H9 (cell line): ENCODE measurements at regions not wholly inside any gene's neighbourhood (a gene's known extent, or its start where the extent isn't known, plus 50 kb on each side); places are given as distances from the start of the nearest gene placed in this dataset.

Experiments used
- DNase-seq: peaks from one replicate; pipeline ENCODE4 v3.0.0-alpha.2; 2017
- H2AFZ ChIP-seq: one replicate; pipeline ENCODE4 v1.6.1; 2013; ENCODE audit warnings: mild to moderate bottlenecking, low read length, control low read depth, moderate library complexity
- H2AK5ac ChIP-seq: 2 replicates; pipeline ENCODE4 v1.6.1; 2013; ENCODE audit warnings: low read length, control low read depth, mixed read lengths; ENCODE audit not compliant: insufficient read length
- H2BK120ac ChIP-seq: one replicate; pipeline ENCODE4 v1.6.1; 2013; ENCODE audit warnings: low read depth, mild to moderate bottlenecking, low read length, control low read depth, inconsistent platforms; ENCODE audit not compliant: poor library complexity, severe bottlenecking
- H2BK12ac ChIP-seq: 2 replicates; pipeline ENCODE4 v1.6.1; 2013; ENCODE audit warnings: low read length, control low read depth, mixed read lengths, low read depth; ENCODE audit not compliant: insufficient read length
- H2BK15ac ChIP-seq: 2 replicates; pipeline ENCODE4 v1.6.1; 2013; ENCODE audit warnings: low read depth, low read length, control low read depth
- H2BK20ac ChIP-seq: one replicate; pipeline ENCODE4 v1.6.1; 2013; ENCODE audit warnings: low read depth, mild to moderate bottlenecking, low read length, control low read depth, inconsistent platforms; ENCODE audit not compliant: poor library complexity, severe bottlenecking
- H2BK5ac ChIP-seq: 2 replicates; pipeline ENCODE4 v1.6.1; 2013; ENCODE audit warnings: low read length, control low read depth, mixed read lengths; ENCODE audit not compliant: insufficient read length
- H3K14ac ChIP-seq: 2 replicates; pipeline ENCODE4 v1.6.1; 2013; ENCODE audit warnings: low read length, control low read depth; ENCODE audit not compliant: insufficient read depth
- H3K18ac ChIP-seq: 2 replicates; pipeline ENCODE4 v1.6.1; 2013; ENCODE audit warnings: low read depth, mild to moderate bottlenecking, mixed read lengths, low read length, control low read depth; ENCODE audit not compliant: insufficient read length
- H3K23ac ChIP-seq: 2 replicates; pipeline ENCODE4 v1.6.1; 2013; ENCODE audit warnings: low read length, control low read depth, mixed read lengths, low read depth; ENCODE audit not compliant: insufficient read length
- H3K23me2 ChIP-seq: 2 replicates; pipeline ENCODE4 v1.6.1; 2013; ENCODE audit warnings: low read depth, mild to moderate bottlenecking, mixed read lengths, low read length, control low read depth; ENCODE audit not compliant: insufficient read length, poor library complexity, severe bottlenecking
- H3K27ac ChIP-seq: 2 replicates; pipeline ENCODE4 v1.5.1; 2013; ENCODE audit warnings: low read length, control low read depth, mixed read lengths, low read depth; ENCODE audit not compliant: insufficient read length
- H3K27me3 ChIP-seq: 2 replicates; pipeline ENCODE4 v1.6.1; 2013; ENCODE audit warnings: low read length, control low read depth, inconsistent platforms; ENCODE audit not compliant: insufficient read depth
- H3K4ac ChIP-seq: 2 replicates; pipeline ENCODE4 v1.6.1; 2013; ENCODE audit warnings: low read depth, mild to moderate bottlenecking, control low read depth, inconsistent platforms, low read length, moderate library complexity
- H3K4me1 ChIP-seq: 2 replicates; pipeline ENCODE4 v1.6.1; 2013; ENCODE audit warnings: low read length, control low read depth, inconsistent platforms; ENCODE audit not compliant: insufficient read depth
- H3K4me2 ChIP-seq: 2 replicates; pipeline ENCODE4 v1.6.1; 2013; ENCODE audit warnings: low read length, control low read depth, mixed read lengths; ENCODE audit not compliant: insufficient read length, insufficient read depth
- H3K56ac ChIP-seq: 2 replicates; pipeline ENCODE4 v1.6.1; 2013; ENCODE audit warnings: low read depth, mild to moderate bottlenecking, mixed read lengths, low read length, control low read depth; ENCODE audit not compliant: insufficient read length
- H3K79me1 ChIP-seq: 2 replicates; pipeline ENCODE4 v1.6.1; 2013; ENCODE audit warnings: low read depth, mild to moderate bottlenecking, moderate library complexity, low read length, control low read depth, inconsistent platforms; ENCODE audit not compliant: insufficient read depth, poor library complexity, severe bottlenecking
- H3K79me2 ChIP-seq: 2 replicates; pipeline ENCODE4 v1.6.1; 2013; ENCODE audit warnings: low read length, control low read depth, inconsistent platforms; ENCODE audit not compliant: insufficient read depth
- H3K9ac ChIP-seq: 2 replicates; pipeline ENCODE4 v1.6.1; 2013; ENCODE audit warnings: low read length, control low read depth, mixed read lengths; ENCODE audit not compliant: insufficient read length; ENCODE audit errors: extremely low read depth
- H3K9me3 ChIP-seq: one replicate; pipeline ENCODE4 v1.6.1; 2013; ENCODE audit warnings: low read depth, low read length, inconsistent platforms; ENCODE audit not compliant: control insufficient read depth
- H3T11ph ChIP-seq: one replicate; pipeline ENCODE4 v1.6.1; 2013; ENCODE audit warnings: mild to moderate bottlenecking, low read length, control low read depth, inconsistent platforms
- H4K20me1 ChIP-seq: one replicate; pipeline ENCODE4 v1.6.1; 2013; ENCODE audit not compliant: control insufficient read depth, insufficient read length, insufficient read depth
- H4K5ac ChIP-seq: 2 replicates; pipeline ENCODE4 v1.6.1; 2013; ENCODE audit warnings: low read depth, mild to moderate bottlenecking, mixed read lengths, low read length, control low read depth; ENCODE audit not compliant: insufficient read length
- H4K8ac ChIP-seq: replicated peaks from 2 replicates; pipeline ENCODE4 v1.6.1; 2013; ENCODE audit warnings: low read length, control low read depth, mixed read lengths, low read depth; ENCODE audit not compliant: insufficient read length
- H4K91ac ChIP-seq: 2 replicates; pipeline ENCODE4 v1.6.1; 2013; ENCODE audit warnings: low read depth, mild to moderate bottlenecking, moderate library complexity, mixed read lengths, low read length, control low read depth; ENCODE audit not compliant: insufficient read length
- H3K27ac Mint-ChIP-seq, 3 experiments: 2 replicates in 2 of 3; 3 replicates in 1 of 3; pipeline ENCODE4 v1.8.0; 2020 to 2021; ENCODE audit warnings: mixed read lengths in 3 of 3, mild to moderate bottlenecking in 1 of 3, moderate library complexity in 1 of 3
- H3K27me3 Mint-ChIP-seq: 2 replicates; pipeline ENCODE4 v1.8.0; 2021; ENCODE audit warnings: low read depth, mild to moderate bottlenecking, moderate library complexity, mixed read lengths
- H3K36me3 Mint-ChIP-seq, 3 experiments: 2 replicates in 2 of 3; 3 replicates in 1 of 3; pipeline ENCODE4 v1.8.0; 2020 to 2021; ENCODE audit warnings: low read depth in 3 of 3, mixed read lengths in 3 of 3; ENCODE audit not compliant: insufficient read depth in 1 of 3
- H3K4me1 Mint-ChIP-seq, 2 experiments: 2 replicates each; pipeline ENCODE4 v1.8.0; 2020; ENCODE audit warnings: mixed read lengths in 2 of 2
- H3K4me3 Mint-ChIP-seq, 2 experiments: 2 replicates in 1 of 2; 3 replicates in 1 of 2; pipeline ENCODE4 v1.8.0; 2020 to 2021; ENCODE audit warnings: mild to moderate bottlenecking in 2 of 2, mixed read lengths in 2 of 2, moderate library complexity in 1 of 2
- H3K9me3 Mint-ChIP-seq, 2 experiments: 2 replicates in 1 of 2; 3 replicates in 1 of 2; pipeline ENCODE4 v1.8.0; 2020; ENCODE audit warnings: mild to moderate bottlenecking in 2 of 2, mixed read lengths in 2 of 2, moderate library complexity in 1 of 2
- CTCF ChIP-seq: fragments of 200-600 bp; sonication (generic); conservative IDR thresholded peaks from 3 replicates; pipeline ENCODE4 v1.8.0; 2021; ENCODE audit warnings: antibody characterized with exemption, mild to moderate bottlenecking
- WGBS: extraction: QIAGEN DNeasy Blood & Tissue Kit; methylation state at CpG from one replicate; pipeline ENCODE4 v1.1.7; 2013; ENCODE audit warnings: missing lambda C conversion rate, low lambda C conversion rate, mixed read lengths; ENCODE audit not compliant: insufficient read length; ENCODE audit errors: extremely low coverage; 5-methylcytosine and 5-hydroxymethylcytosine counted together

GRCh38 chr4:114495471-114495928 is 103.1 kb upstream of the UGT8 start:
- Histone ChIP-seq H3K18ac (peak overlapping the region; percentile 87), H4K8ac (no peak overlapping the region), H3T11ph (no peak overlapping the region), H2AK5ac (peak overlapping the region; percentile 98), H3K27ac (peak overlapping the region; percentile 94), H3K79me2 (no peaks in the 10 kb centered on the region), H3K56ac (no peak overlapping the region), H3K27me3 (no peaks in the 10 kb centered on the region), H4K91ac (no peak overlapping the region), H3K79me1 (no peaks in the 10 kb centered on the region), H3K14ac (no peak overlapping the region; the same call in 1 of the 2 replicates), H2BK5ac (peak overlapping the region; percentile 87), H2BK15ac (no peak overlapping the region), H3K4ac (no peak overlapping the region; the same call in 1 of the 2 replicates), H3K4me1 (no peaks in the 10 kb centered on the region; the same call in 1 of the 2 replicates), H2AFZ (no peak overlapping the region), H3K9ac (no peak overlapping the region), H4K5ac (no peak overlapping the region), H2BK12ac (no peak overlapping the region), H2BK120ac (peak overlapping the region; percentile 36), H3K23me2 (no peaks in the 10 kb centered on the region), H3K4me2 (no peak overlapping the region), H3K23ac (no peak overlapping the region), H3K9me3 (no peaks in the 10 kb centered on the region), H4K20me1 (no peaks in the 10 kb centered on the region), H2BK20ac (no peak overlapping the region)
- Mint-ChIP-seq H3K27ac (peak overlapping the region; percentile 98 to 100 (median 98)), H3K4me1 (peaks cover 47 to 49% of the 10 kb centered on the region in 2 experiments), H3K27me3 (no peaks in the 10 kb centered on the region), H3K9me3 (peaks cover 24 to 43% of the 10 kb centered on the region in 2 experiments; a peak in 4 of 5 replicates), H3K4me3 (peak overlapping the region; percentile 45 to 68), H3K36me3 (peaks cover 20 to 39% (median 36%) of the 10 kb centered on the region in 3 experiments)
- WGBS: no CpG with 5 or more reads among the region's 8 CpGs
- TF ChIP-seq CTCF: no peak
- peak; percentile 92 for DNase-seq
